Karpas-422 (cell line): ENCODE measurements at regions not wholly inside any gene's neighbourhood (a gene's known extent, or its start where the extent isn't known, plus 50 kb on each side); places are given as distances from the start of the nearest gene placed in this dataset.

Experiments used
- DNase-seq: peaks from one replicate; pipeline ENCODE4 v3.0.0-alpha.2; 2015
- H2AFZ ChIP-seq: fragments of 200-600 bp; sonication (generic); 2 replicates; pipeline ENCODE4 v1.6.1; 2014; ENCODE audit warnings: antibody characterized with exemption, low read length, mixed read lengths
- H3K27ac ChIP-seq: fragments of 200-600 bp; sonication (generic); 2 replicates; pipeline ENCODE4 v1.5.1; 2014; ENCODE audit warnings: mild to moderate bottlenecking, low read length, moderate library complexity
- H3K27me3 ChIP-seq: fragments of 200-600 bp; sonication (generic); 2 replicates; pipeline ENCODE4 v1.6.1; 2014; ENCODE audit warnings: low read length, mixed read lengths
- H3K36me3 ChIP-seq: fragments of 200-600 bp; sonication (generic); 2 replicates; pipeline ENCODE4 v1.6.1; 2014; ENCODE audit warnings: low read length, mixed read lengths; ENCODE audit not compliant: insufficient read depth
- H3K4me1 ChIP-seq: fragments of 200-600 bp; sonication (generic); 2 replicates; pipeline ENCODE4 v1.6.1; 2014; ENCODE audit warnings: mild to moderate bottlenecking, low read length, mixed read lengths
- H3K4me2 ChIP-seq: fragments of 200-600 bp; sonication (generic); 2 replicates; pipeline ENCODE4 v1.6.1; 2014; ENCODE audit warnings: low read length, low read depth, mild to moderate bottlenecking; ENCODE audit not compliant: poor library complexity, severe bottlenecking
- H3K4me3 ChIP-seq: fragments of 200-600 bp; sonication (generic); 2 replicates; pipeline ENCODE4 v1.5.1; 2014; ENCODE audit warnings: mild to moderate bottlenecking, antibody characterized with exemption, low read length, mixed read lengths
- H3K79me2 ChIP-seq: fragments of 200-600 bp; sonication (generic); 2 replicates; pipeline ENCODE4 v1.6.1; 2014; ENCODE audit warnings: mild to moderate bottlenecking, low read length, mixed read lengths
- H3K9ac ChIP-seq: fragments of 200-600 bp; sonication (generic); 2 replicates; pipeline ENCODE4 v1.6.0; 2014; ENCODE audit warnings: low read length
- H3K9me2 ChIP-seq: fragments of 200-600 bp; sonication (generic), shearing (Covaris generic); replicated peaks from 2 replicates; pipeline ENCODE4 v1.6.0; 2014; ENCODE audit warnings: mild to moderate bottlenecking, low read length, moderate library complexity; ENCODE audit not compliant: insufficient read depth
- H3K9me3 ChIP-seq: fragments of 300-700, 200-600 bp; sonication (generic); 2 replicates; pipeline ENCODE4 v1.6.1; 2014; ENCODE audit warnings: low read length, mixed read lengths
- H4K20me1 ChIP-seq: fragments of 200-600 bp; sonication (generic); 2 replicates; pipeline ENCODE4 v1.6.1; 2014; ENCODE audit warnings: mild to moderate bottlenecking, antibody characterized with exemption, low read length, low read depth; ENCODE audit not compliant: insufficient read depth

DNA sequence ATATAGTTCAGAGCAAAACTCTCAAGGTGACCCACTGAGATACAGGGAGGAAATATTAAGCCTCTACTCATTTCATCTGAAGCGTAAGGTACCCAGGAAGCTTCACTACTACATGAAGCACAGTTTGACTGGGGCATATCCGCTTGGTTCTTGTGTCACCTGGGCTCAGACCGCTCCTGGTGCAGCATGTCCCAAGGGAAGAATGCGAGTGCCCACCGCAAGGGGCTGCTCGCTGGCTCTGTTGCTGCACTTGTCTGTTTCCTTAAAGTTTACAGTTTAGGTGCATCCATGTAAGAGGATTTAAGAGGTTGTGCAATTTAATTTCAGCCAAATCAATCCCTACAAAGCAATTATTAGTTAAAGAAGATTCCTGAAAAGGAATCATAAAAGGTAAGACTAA is 507.8 kb downstream of the FBXO15 start:
- H3K27ac ChIP-seq: no peak overlapping the region
- H3K4me3 ChIP-seq: no peak overlapping the region
- H3K9ac ChIP-seq: no peak overlapping the region
- H3K79me2 ChIP-seq: no peaks in the 10 kb centered on the region
- no peak for DNase-seq
- no peaks in the 10 kb centered on the region for H3K36me3 ChIP-seq
- H3K27me3 ChIP-seq: no peaks in the 10 kb centered on the region
- H3K4me1 ChIP-seq: no peaks in the 10 kb centered on the region
- H3K9me2 ChIP-seq: no peaks in the 10 kb centered on the region
- no peak overlapping the region for H3K4me2 ChIP-seq
- no peak overlapping the region for H2AFZ ChIP-seq
- H3K9me3 ChIP-seq: peaks cover 22% of the 10 kb centered on the region; the same call in 1 of the 2 replicates
- H4K20me1 ChIP-seq: no peaks in the 10 kb centered on the region

DNA sequence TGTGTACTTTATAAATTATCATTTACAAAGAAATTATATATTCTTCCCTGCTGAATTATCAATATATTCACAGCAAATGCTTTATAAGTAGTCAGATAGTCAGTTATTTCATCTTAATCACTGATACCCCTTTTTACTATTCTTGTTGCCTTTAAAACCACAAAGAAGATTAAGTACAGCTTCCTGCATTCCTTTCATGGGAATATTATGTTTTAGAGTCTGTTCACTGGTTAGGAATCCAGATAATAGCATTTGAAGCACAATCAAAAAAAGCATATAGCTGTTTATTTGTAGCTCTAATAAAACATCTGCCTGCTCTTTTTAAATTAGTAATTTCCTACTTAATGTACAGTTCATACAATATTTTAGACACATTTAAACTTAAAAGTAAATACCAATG is 508.9 kb downstream of the FBXO15 start:
- H3K9me2 ChIP-seq: no peaks in the 10 kb centered on the region
- H2AFZ ChIP-seq: no peak overlapping the region
- no peaks in the 10 kb centered on the region for H3K36me3 ChIP-seq
- H3K4me2 ChIP-seq: no peak overlapping the region
- H3K27ac ChIP-seq: no peak overlapping the region
- no peak for DNase-seq
- H3K4me3 ChIP-seq: no peak overlapping the region
- H3K79me2 ChIP-seq: no peaks in the 10 kb centered on the region
- peaks cover 20% of the 10 kb centered on the region; the same call in 1 of the 2 replicates for H3K9me3 ChIP-seq
- H3K27me3 ChIP-seq: no peaks in the 10 kb centered on the region
- no peaks in the 10 kb centered on the region for H3K4me1 ChIP-seq
- no peaks in the 10 kb centered on the region for H4K20me1 ChIP-seq
- no peak overlapping the region for H3K9ac ChIP-seq

DNA sequence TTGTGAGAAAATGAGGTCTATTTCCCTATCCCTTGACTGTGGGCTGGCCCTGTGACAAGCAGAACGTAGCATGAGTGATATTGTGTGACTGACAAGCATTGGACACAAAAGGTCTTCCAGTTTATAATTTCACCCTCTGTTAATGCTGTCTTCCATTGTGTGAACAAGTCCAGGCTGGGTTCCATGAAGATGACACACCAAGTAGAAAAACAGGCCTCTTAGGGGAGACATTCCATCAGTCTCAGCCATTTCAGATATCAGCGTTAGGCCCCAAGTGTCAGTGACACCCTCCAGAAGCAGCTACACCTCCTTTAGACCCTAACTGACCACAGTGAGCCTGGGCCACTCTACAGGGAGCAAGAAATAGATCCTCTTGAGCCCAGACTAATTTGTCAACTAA is 511.3 kb downstream of the FBXO15 start:
- Histone ChIP-seq H3K4me3 (no peak overlapping the region), H3K36me3 (no peaks in the 10 kb centered on the region), H2AFZ (no peak overlapping the region), H3K79me2 (no peaks in the 10 kb centered on the region), H3K27ac (no peak overlapping the region), H3K27me3 (no peaks in the 10 kb centered on the region), H4K20me1 (no peaks in the 10 kb centered on the region), H3K4me1 (no peaks in the 10 kb centered on the region), H3K9me3 (peaks cover 23% of the 10 kb centered on the region), H3K9me2 (no peaks in the 10 kb centered on the region), H3K9ac (no peak overlapping the region), H3K4me2 (no peak overlapping the region)
- DNase-seq: no peak

DNA sequence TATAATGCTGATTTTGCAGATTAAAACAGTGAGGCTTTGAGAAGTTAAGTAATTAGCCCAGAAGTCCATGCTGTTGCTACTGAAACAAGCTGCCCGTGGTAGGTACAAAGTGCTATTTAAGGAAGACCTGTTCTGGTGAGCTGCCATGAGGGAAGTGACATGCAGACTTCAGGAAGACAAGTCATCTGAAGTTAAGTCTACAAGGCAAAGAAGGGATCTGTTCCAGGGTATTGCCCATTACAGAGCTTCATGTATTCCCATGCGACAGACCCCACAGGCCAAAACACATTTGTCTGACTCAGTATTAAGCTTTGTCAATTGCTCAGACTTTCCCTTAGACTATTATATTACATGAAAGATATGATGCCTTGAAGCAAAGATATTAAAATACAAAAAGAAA is 520.8 kb downstream of the FBXO15 start:
- H3K27ac ChIP-seq: no peak overlapping the region

DNA sequence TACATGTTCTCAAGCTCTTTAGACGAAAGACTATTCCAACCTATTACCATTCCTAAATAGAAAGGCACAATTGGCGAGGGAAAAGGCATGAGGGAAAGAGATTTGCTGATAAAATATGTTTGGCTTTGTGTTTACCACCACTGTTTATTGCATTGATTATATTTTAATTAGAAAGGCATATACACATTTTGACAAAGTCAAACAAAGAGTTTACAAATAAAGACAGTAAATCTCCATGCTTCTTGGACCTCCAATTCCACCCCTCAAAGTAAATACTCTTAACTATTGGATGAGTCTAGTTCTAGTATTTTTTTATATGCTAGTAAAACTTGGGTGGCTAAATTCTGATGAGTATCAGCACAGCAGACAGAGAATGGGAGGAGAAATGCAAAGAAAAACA is 521.4 kb downstream of the FBXO15 start:
- no peaks in the 10 kb centered on the region for H3K4me1 ChIP-seq
- no peak for DNase-seq
- no peak overlapping the region for H3K4me3 ChIP-seq
- no peaks in the 10 kb centered on the region for H3K79me2 ChIP-seq
- H3K9me2 ChIP-seq: no peaks in the 10 kb centered on the region
- no peak overlapping the region for H3K27ac ChIP-seq
- no peaks in the 10 kb centered on the region for H4K20me1 ChIP-seq
- H3K4me2 ChIP-seq: no peak overlapping the region
- no peaks in the 10 kb centered on the region for H3K27me3 ChIP-seq
- H3K9ac ChIP-seq: no peak overlapping the region
- H3K9me3 ChIP-seq: peaks cover 26% of the 10 kb centered on the region
- no peaks in the 10 kb centered on the region for H3K36me3 ChIP-seq
- no peak overlapping the region for H2AFZ ChIP-seq

More for the DNA sequence above, 520.8 kb downstream of the FBXO15 start:
- Histone ChIP-seq H3K4me3 (no peak overlapping the region), H3K36me3 (no peaks in the 10 kb centered on the region), H2AFZ (no peak overlapping the region), H3K9me3 (peaks cover 27% of the 10 kb centered on the region), H3K4me1 (no peaks in the 10 kb centered on the region), H4K20me1 (no peaks in the 10 kb centered on the region), H3K79me2 (no peaks in the 10 kb centered on the region), H3K9me2 (no peaks in the 10 kb centered on the region), H3K4me2 (no peak overlapping the region), H3K27me3 (no peaks in the 10 kb centered on the region), H3K9ac (no peak overlapping the region)
- DNase-seq: no peak

DNA sequence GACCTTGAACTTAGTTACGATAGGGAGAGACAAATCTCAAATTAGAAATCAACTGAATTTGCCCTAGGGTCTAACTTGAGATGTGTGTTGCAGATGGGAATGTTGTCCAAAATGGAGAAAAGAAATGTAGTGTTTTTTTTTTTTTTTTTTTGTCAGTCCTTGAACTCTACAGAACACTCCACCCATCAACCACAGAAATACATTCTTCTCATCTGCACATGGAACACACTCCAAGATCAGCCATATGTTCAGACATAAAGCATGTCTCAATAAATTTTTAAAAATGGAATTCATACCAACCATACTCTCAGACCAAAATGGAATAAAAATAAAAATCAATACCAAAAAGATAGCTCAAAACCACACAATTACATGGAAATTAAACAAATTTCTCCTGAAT is 526.5 kb downstream of the FBXO15 start:
- H2AFZ ChIP-seq: no peak overlapping the region
- H3K4me2 ChIP-seq: no peak overlapping the region
- no peaks in the 10 kb centered on the region for H4K20me1 ChIP-seq
- no peaks in the 10 kb centered on the region for H3K4me1 ChIP-seq
- DNase-seq: no peak
- peaks cover 60% of the 10 kb centered on the region for H3K9me3 ChIP-seq
- H3K9ac ChIP-seq: no peak overlapping the region
- H3K27ac ChIP-seq: no peak overlapping the region
- no peaks in the 10 kb centered on the region for H3K27me3 ChIP-seq
- no peak overlapping the region for H3K4me3 ChIP-seq
- no peaks in the 10 kb centered on the region for H3K9me2 ChIP-seq
- no peaks in the 10 kb centered on the region for H3K79me2 ChIP-seq
- H3K36me3 ChIP-seq: no peaks in the 10 kb centered on the region

DNA sequence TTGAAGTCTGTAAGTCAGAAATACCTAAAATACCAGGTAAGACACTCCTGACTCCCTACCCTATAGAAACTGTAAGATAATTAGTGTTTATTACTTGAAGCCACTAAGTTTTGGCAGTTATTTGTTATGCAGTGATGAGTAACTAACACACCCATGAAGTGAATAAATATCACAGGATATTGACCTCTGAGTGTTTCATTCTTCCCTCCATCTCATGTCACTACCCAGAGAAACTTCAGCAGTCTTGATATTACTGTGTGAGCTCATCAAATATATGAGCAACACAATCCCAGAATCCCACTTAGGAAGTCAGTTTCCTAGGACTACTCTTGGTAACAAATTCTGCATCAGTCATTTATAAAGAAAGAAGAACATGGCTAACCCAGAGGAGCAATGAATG is 529.7 kb downstream of the FBXO15 start:
- DNase-seq: no peak

DNA sequence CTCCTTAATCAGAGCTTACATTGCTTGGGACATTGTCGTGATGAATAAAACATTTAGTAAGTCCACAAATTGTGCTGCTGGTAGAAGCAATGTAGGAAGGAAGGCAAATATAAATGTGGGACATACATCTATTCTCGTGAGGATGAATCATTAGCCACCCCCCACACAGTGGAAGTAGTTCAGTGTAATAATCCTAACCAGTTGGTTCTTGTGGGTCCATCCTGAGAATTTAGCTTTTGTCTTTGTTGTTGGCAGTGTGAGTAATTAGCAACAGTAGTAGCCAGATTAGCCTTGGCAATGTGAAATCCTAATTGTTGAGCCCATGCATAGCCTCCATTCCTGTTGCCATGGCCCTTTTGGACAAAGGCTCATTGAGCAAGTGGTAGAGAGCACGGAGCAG is 532.1 kb downstream of the FBXO15 start:
- H3K36me3 ChIP-seq: no peaks in the 10 kb centered on the region

More for the DNA sequence above, 529.7 kb downstream of the FBXO15 start:
- Histone ChIP-seq H3K27ac (no peak overlapping the region), H3K9ac (no peak overlapping the region), H2AFZ (no peak overlapping the region), H3K79me2 (no peaks in the 10 kb centered on the region), H3K4me2 (no peak overlapping the region), H3K27me3 (no peaks in the 10 kb centered on the region), H4K20me1 (no peaks in the 10 kb centered on the region), H3K36me3 (no peaks in the 10 kb centered on the region), H3K9me3 (peaks cover 54% of the 10 kb centered on the region), H3K4me1 (no peaks in the 10 kb centered on the region), H3K4me3 (no peak overlapping the region), H3K9me2 (no peaks in the 10 kb centered on the region)

DNA sequence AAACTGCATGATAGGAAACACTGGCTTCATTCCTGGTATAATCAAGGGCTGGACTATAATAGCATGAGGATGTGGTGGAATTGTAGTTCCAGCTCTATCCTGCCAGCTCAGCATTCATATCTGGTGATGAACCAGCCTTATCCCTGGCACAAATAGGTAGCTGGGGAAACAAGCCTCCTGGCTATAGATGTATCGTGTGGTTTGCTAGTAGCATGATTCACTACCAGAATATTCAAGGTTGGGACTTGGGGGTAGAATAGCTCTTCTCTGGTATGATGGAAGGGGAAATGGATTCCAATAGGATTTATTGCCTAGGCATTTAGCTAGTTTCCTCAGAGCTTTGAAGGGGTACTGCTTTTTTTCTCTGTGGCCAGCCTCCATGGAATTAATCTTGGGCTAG is 532.8 kb downstream of the FBXO15 start:
- Histone ChIP-seq H2AFZ (no peak overlapping the region), H4K20me1 (no peaks in the 10 kb centered on the region), H3K9me3 (peaks cover 55% of the 10 kb centered on the region), H3K4me1 (no peaks in the 10 kb centered on the region), H3K9me2 (no peaks in the 10 kb centered on the region), H3K27me3 (no peaks in the 10 kb centered on the region), H3K79me2 (no peaks in the 10 kb centered on the region), H3K36me3 (no peaks in the 10 kb centered on the region), H3K4me2 (no peak overlapping the region), H3K27ac (no peak overlapping the region), H3K4me3 (no peak overlapping the region), H3K9ac (no peak overlapping the region)
- DNase-seq: no peak

More for the DNA sequence above, 532.1 kb downstream of the FBXO15 start:
- H3K27ac ChIP-seq: no peak overlapping the region
- H3K4me2 ChIP-seq: no peak overlapping the region
- H3K9me3 ChIP-seq: peaks cover 57% of the 10 kb centered on the region
- H3K4me3 ChIP-seq: no peak overlapping the region
- H3K79me2 ChIP-seq: no peaks in the 10 kb centered on the region
- DNase-seq: no peak
- no peaks in the 10 kb centered on the region for H3K9me2 ChIP-seq
- H4K20me1 ChIP-seq: no peaks in the 10 kb centered on the region
- H3K4me1 ChIP-seq: no peaks in the 10 kb centered on the region
- H3K27me3 ChIP-seq: no peaks in the 10 kb centered on the region
- no peak overlapping the region for H3K9ac ChIP-seq
- H2AFZ ChIP-seq: no peak overlapping the region
